ENCODE measurements at regions not wholly inside any gene's neighbourhood (a gene's known extent, or its start where the extent isn't known, plus 50 kb on each side); places are given as distances from the start of the nearest gene placed in this dataset.

DNA sequence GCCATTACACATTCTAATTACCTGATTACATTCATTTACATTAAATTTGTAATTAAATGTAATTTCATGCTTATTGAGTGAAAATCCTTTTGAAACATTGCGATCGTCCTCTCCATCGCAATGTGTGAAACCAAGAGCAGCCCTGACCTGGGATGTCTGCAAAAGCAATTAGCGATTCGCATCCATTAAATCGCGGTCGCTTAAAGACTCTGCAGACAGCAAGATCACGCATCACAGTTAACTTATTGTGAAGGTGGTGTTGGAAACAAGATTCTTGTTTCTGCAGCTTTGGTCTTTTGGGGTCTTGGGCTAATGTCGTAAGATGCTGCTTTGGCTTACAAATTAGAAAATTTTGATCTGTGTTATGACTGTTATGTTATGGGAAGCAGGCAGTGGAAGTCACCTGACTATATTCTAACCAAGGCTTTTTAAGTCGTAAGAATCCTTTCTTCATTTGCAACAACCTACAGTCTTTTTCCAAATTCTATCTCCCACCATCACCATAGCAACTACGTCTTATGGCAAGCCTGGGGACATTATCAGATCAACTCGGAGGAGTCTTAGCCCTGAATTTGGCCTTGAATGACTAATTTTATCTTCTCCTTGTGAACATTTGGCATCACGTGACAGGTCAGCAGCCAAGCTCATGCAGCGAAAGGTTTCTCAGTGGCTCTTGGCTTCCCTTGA lies 142.8 kb upstream of the SOX1 start:
- TF ChIP-seq CTCF (IDR thresholded peaks at IDR 0.05): no peak
- TF ChIP-seq, protein P1, sequence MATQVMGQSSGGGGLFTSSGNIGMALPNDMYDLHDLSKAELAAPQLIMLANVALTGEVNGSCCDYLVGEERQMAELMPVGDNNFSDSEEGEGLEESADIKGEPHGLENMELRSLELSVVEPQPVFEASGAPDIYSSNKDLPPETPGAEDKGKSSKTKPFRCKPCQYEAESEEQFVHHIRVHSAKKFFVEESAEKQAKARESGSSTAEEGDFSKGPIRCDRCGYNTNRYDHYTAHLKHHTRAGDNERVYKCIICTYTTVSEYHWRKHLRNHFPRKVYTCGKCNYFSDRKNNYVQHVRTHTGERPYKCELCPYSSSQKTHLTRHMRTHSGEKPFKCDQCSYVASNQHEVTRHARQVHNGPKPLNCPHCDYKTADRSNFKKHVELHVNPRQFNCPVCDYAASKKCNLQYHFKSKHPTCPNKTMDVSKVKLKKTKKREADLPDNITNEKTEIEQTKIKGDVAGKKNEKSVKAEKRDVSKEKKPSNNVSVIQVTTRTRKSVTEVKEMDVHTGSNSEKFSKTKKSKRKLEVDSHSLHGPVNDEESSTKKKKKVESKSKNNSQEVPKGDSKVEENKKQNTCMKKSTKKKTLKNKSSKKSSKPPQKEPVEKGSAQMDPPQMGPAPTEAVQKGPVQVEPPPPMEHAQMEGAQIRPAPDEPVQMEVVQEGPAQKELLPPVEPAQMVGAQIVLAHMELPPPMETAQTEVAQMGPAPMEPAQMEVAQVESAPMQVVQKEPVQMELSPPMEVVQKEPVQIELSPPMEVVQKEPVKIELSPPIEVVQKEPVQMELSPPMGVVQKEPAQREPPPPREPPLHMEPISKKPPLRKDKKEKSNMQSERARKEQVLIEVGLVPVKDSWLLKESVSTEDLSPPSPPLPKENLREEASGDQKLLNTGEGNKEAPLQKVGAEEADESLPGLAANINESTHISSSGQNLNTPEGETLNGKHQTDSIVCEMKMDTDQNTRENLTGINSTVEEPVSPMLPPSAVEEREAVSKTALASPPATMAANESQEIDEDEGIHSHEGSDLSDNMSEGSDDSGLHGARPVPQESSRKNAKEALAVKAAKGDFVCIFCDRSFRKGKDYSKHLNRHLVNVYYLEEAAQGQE (IDR thresholded peaks at IDR 0.05; ENCODE audit: insufficient read depth in 1 of 2, low read depth in 2 of 2, low read length in 1 of 2): no peak
